ENCODE measurements at regions not wholly inside any gene's neighbourhood (a gene's known extent, or its start where the extent isn't known, plus 50 kb on each side); places are given as distances from the start of the nearest gene placed in this dataset.

DNA sequence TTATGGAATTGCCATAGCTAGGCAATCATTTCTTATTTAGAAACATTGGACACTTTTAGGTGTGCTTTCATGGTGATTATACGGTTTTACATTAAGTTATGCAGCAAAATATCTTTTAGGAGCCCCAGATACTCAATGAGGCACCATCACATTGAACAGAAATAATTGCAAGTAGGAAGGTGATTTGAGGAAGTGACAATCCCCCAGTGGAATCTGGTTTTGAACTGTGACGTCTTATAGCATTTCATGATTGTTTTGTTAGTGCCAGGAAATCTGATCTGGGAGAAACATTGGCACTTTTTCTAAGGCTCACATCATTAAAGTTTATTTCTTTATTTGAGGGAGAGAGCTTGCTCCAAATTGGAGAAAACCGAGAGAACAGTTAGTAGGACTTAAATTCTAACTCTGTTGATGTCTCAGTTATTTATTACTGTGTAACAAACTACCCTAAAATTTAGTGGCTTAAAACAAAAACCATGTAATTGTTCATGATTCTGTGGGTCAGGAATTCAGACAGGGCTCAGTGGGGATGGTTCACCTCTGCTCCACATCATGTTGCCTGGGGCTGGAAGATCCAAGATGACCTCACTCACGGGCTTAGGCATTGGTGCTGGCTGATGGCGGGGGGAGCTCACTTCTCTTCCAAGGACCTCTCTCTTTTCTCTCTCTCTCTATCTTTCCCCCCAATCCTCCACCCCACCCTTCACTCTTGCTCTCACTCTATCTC is 78.2 kb upstream of the STEAP1B start:
- Mint-ChIP-seq H3K27ac (no peak overlapping the region), H3K4me3 (no peak overlapping the region), H3K4me1 (no peaks in the 10 kb centered on the region), H3K27me3 (peaks cover 23% of the 10 kb centered on the region), H3K9me3 (no peaks in the 10 kb centered on the region), H3K36me3 (ENCODE audit: low read depth) (no peaks in the 10 kb centered on the region)
- ATAC-seq (replicated peaks), result no peak

GRCh38 chr7:22577470-22578001 is 77.5 kb upstream of the STEAP1B start:
- Mint-ChIP-seq H3K36me3 (ENCODE audit: low read depth) (no peaks in the 10 kb centered on the region), H3K9me3 (no peaks in the 10 kb centered on the region), H3K27ac (no peak overlapping the region), H3K4me1 (no peaks in the 10 kb centered on the region), H3K4me3 (no peak overlapping the region), H3K27me3 (peaks cover 28% of the 10 kb centered on the region)
- ATAC-seq (replicated peaks), result no peak

DNA sequence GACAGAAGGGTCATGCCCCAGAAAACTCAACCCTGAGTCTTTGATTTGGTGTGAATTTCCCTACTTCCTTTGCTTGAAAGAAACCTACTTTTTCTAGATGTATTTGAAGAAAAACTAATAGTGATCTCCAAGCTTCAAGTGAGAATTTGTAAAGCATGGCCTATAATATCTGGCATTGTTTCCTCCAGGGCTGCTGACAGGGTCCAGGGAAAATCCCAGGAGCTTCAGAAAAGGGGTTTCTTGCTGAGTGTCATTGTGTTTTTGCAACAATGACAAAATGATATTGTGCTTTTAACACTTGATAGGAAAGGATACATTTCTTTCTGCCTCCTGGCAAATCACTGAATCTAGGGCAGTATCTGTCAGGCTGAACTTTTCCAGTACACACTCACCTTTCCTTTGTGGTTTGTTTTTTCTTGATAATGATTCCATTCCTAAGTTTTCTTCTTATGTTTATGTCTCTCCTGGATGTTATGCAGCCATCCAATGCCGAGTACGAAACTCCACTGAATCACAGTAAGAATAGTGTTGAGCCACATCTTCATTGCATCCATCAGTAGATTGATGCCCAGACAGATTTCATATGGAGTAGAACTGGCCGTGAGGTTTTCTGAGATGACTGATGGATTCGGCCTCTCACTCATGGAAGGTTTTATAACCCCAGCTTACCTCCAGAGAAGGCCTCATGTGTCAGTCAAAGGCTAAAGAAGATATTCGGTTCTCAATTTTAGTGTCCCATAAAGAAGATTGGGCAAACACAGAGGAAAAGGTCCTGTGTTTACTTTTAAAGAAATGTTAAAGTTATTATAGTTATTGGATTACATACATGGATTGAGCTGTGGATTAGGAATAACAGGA is 76.9 kb upstream of the STEAP1B start:
- Mint-ChIP-seq H3K27ac (no peak overlapping the region), H3K9me3 (no peaks in the 10 kb centered on the region), H3K27me3 (peaks cover 30% of the 10 kb centered on the region), H3K4me3 (no peak overlapping the region), H3K4me1 (no peaks in the 10 kb centered on the region), H3K36me3 (ENCODE audit: low read depth) (no peaks in the 10 kb centered on the region)
- ATAC-seq (replicated peaks), result no peak

DNA sequence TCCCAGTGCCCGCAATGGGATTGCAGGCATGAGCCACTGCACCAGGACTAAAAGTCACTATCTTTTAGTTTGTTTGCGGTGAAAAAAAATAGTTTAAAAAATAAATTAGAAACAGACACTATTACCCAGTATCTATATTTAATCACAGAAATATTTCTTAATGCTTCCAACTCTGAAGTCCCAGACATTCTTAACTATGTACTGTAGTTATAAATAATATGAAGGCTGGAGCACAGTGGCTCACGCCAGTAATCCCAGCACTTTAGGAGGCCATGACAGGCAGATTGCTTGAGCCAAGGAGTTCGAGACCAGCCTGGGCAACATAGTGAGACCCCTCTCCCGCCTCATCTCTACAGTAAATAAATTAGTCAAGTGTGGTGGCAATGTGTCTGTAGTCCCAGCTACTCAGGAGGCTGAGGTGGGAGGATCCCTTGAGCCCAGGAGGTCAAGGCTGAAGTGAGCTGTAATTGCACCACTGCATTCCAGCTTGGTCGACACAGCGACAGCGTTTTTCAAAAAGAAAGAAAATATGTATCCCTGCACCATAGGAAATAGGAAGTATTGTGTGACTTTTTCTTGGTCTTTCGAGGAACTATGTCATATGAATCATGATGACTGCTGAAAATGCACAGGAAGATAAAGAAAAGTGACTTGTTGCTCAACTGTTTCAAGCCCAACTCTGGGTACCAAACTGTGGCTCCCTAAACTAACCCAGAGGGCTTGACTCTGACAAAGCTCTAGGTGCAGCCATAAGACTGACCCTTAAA is 74.9 kb upstream of the STEAP1B start:
- H3K36me3 Mint-ChIP-seq (ENCODE audit: low read depth), result no peaks in the 10 kb centered on the region
- H3K4me1 Mint-ChIP-seq, result no peaks in the 10 kb centered on the region
- ATAC-seq (replicated peaks), result no peak
- H3K27ac Mint-ChIP-seq, result no peak overlapping the region
- no peak overlapping the region for H3K4me3 Mint-ChIP-seq
- H3K27me3 Mint-ChIP-seq, result peaks cover 31% of the 10 kb centered on the region
- no peaks in the 10 kb centered on the region for H3K9me3 Mint-ChIP-seq

GRCh38 chr7:22572937-22573336 is 72.9 kb upstream of the STEAP1B start:
- H3K27me3 Mint-ChIP-seq, result peaks cover 39% of the 10 kb centered on the region
- no peak overlapping the region for H3K27ac Mint-ChIP-seq
- H3K9me3 Mint-ChIP-seq, result no peaks in the 10 kb centered on the region
- no peaks in the 10 kb centered on the region for H3K4me1 Mint-ChIP-seq
- H3K4me3 Mint-ChIP-seq, result no peak overlapping the region
- H3K36me3 Mint-ChIP-seq (ENCODE audit: low read depth), result no peaks in the 10 kb centered on the region
- no peak for ATAC-seq (replicated peaks)

DNA sequence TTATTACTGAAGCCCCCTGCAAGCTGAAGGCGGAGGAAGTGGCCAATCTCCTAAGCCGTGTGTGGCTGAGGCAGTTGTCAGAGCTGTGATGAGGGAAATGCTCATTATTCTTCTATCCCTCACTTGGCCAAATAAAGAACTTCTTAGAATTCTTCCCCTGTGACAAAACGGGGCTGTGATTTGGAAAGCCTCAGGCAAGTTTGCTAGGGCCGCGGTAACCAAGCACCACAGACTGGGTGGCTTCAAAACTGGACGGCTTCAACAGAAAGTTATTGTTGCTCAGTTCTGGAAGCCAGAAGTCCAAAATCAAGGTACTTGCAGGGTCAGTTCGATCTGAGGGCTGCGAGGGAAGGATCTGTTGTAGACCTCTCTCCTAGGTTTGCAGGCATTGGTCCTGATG is 72.3 kb upstream of the STEAP1B start:
- Mint-ChIP-seq H3K27me3 (peaks cover 41% of the 10 kb centered on the region), H3K36me3 (ENCODE audit: low read depth) (no peaks in the 10 kb centered on the region), H3K4me1 (no peaks in the 10 kb centered on the region), H3K27ac (no peak overlapping the region), H3K4me3 (no peak overlapping the region), H3K9me3 (no peaks in the 10 kb centered on the region)
- ATAC-seq (replicated peaks), result no peak

- no peak overlapping the region for H3K27ac Mint-ChIP-seq
- peaks cover 42% of the 10 kb centered on the region for H3K27me3 Mint-ChIP-seq
- no peaks in the 10 kb centered on the region for H3K9me3 Mint-ChIP-seq
- H3K36me3 Mint-ChIP-seq (ENCODE audit: low read depth), result no peaks in the 10 kb centered on the region
- H3K4me1 Mint-ChIP-seq, result no peaks in the 10 kb centered on the region
- H3K4me3 Mint-ChIP-seq, result no peak overlapping the region
- ATAC-seq (replicated peaks), result no peak
These were observed 71.8 kb upstream of the STEAP1B start for GRCh38 chr7:22571766-22572165.

DNA sequence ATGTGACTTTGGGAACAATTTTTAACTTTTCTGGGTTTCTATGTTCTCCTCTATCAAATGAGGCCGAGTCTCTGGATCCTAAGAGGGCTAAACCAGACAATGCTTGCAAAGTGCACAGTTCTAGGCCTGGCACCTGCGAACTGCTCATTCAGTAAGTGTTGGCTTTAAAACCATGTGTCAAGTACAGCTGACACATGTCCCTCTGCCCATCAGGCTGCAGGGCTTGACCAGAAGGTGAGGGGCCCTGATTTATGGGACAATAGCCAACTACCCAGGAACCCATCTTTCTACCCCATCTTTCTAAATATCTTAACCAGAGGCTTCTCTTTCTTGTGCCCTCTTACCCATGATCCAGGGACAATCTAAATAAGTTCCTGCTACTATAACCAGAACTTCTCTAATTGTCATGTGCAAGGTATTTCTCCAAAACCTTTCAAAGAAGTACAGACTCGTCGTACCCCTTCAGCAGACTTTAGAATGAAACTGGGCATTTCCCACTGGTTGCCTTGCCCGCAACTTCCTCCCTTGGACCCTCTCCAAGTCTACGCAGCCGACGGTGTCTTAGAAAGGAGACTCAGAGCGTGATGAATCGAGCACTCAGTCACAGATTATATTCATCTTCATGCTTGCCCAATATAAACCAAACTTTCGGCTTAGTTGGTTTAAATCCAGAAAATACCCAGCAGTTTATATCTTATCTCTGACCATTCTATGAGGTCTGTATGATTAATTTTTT is 69.8 kb upstream of the STEAP1B start:
- Mint-ChIP-seq H3K9me3 (no peaks in the 10 kb centered on the region), H3K27me3 (peaks cover 50% of the 10 kb centered on the region), H3K27ac (no peak overlapping the region), H3K36me3 (ENCODE audit: low read depth) (no peaks in the 10 kb centered on the region), H3K4me3 (no peak overlapping the region), H3K4me1 (peaks cover 15% of the 10 kb centered on the region)
- no peak for ATAC-seq (replicated peaks)

DNA sequence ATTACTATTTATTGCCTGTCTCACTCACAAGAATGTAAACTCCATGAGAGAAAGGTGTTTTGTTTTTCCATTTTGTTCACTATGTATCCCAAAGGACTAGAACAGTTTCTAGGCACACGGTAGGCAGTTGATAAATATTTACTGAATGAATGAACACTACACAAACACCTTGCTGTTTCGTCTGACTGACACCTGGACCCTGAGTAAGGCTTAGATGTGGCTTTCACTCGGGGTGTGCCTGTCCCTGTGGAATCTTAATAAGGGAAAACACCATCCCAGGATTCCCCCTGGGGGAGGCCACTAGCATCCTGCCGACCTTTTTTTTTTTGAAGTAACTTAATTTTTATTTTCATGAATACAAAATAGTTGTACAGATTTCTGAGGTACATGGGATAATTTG is 66.6 kb upstream of the STEAP1B start:
- H3K4me1 Mint-ChIP-seq, result peaks cover 28% of the 10 kb centered on the region
- H3K27me3 Mint-ChIP-seq, result peaks cover 43% of the 10 kb centered on the region
- no peaks in the 10 kb centered on the region for H3K9me3 Mint-ChIP-seq
- H3K27ac Mint-ChIP-seq, result no peak overlapping the region
- H3K4me3 Mint-ChIP-seq, result no peak overlapping the region
- no peak for ATAC-seq (replicated peaks)
- no peaks in the 10 kb centered on the region for H3K36me3 Mint-ChIP-seq (ENCODE audit: low read depth)

DNA sequence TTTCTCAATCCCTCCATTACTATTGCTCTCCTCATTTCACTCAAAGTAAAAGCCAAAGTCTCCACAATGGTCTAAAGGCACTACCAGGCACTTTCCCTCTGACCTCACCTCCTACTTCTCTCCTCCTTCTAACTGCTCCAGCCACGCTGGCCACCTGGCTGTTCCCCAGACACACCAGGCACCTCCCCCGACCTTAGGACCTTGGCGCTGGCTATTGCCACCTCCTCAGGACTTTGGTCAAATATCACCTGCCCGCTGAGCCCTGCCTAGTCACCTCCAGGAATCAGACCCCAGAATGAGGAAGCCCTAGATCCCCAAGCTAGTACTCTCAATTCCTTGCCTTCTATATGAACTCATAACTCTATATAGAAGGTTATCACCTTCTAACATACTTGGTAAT is 66.2 kb upstream of the STEAP1B start:
- H3K9me3 Mint-ChIP-seq, result no peaks in the 10 kb centered on the region
- peak overlapping the region; percentile 72 for H3K4me3 Mint-ChIP-seq
- H3K27ac Mint-ChIP-seq, result peak overlapping the region; percentile 48
- H3K36me3 Mint-ChIP-seq (ENCODE audit: low read depth), result no peaks in the 10 kb centered on the region
- ATAC-seq (replicated peaks), result no peak
- H3K4me1 Mint-ChIP-seq, result peaks cover 28% of the 10 kb centered on the region
- H3K27me3 Mint-ChIP-seq, result peaks cover 41% of the 10 kb centered on the region

DNA sequence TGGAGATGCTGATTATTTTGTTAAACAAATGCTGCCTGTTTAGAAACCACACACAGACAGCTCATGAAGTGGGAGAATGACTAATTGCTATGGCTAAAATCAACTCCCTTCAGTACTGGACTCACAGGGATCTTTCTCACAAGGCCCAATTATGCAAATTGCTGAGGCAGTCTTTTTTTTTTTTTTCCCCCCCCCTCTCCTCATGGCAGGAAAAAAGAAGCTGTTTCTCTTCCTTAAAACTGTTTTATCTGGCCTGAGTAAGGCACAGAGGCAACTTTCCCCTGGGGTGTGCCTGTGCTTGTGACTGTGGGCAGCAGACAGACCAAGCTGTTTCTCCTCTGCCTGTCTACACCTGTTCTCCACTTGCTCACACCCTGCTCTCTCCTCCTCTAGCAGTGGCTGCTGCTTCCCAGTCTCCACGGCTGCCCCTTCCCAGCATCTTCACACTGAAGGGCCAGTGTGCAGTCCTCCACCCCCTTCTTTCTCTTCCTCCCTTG is 65.4 kb upstream of the STEAP1B start:
- no peaks in the 10 kb centered on the region for H3K36me3 Mint-ChIP-seq (ENCODE audit: low read depth)
- H3K9me3 Mint-ChIP-seq, result no peaks in the 10 kb centered on the region
- ATAC-seq (replicated peaks), result peak; percentile 62
- peak overlapping the region; percentile 72 for H3K4me3 Mint-ChIP-seq
- peak overlapping the region; percentile 48 for H3K27ac Mint-ChIP-seq
- peaks cover 28% of the 10 kb centered on the region for H3K4me1 Mint-ChIP-seq
- peaks cover 41% of the 10 kb centered on the region for H3K27me3 Mint-ChIP-seq

DNA sequence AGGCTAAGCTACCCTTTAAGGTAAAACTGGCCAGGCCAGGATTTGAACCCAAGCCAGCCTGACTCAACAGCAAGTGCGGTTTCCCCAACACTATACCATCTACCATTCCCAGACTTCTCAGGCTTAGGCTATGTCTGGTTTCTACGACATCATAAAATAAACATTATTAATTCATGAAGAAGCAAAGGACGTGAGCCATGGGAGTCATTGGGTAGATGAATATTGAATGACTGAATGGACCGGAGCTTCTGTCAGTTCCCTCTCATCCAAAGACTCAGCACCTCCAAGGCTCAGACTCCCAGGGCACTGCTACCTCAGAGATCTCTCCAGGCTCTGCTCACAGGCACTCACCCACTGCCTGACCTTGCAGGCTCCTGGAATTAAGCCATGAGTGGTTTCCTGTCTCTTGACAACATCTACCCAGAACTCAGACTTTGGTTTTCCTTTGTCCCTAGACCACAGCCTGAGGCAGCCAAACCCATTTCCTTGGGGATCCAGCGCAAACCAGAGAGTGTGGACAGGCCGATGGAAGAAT is 64.6 kb upstream of the STEAP1B start:
- Mint-ChIP-seq H3K4me3 (peak overlapping the region; percentile 72), H3K4me1 (peaks cover 28% of the 10 kb centered on the region), H3K27me3 (peaks cover 38% of the 10 kb centered on the region), H3K27ac (no peak overlapping the region), H3K9me3 (no peaks in the 10 kb centered on the region), H3K36me3 (ENCODE audit: low read depth) (no peaks in the 10 kb centered on the region)
- ATAC-seq (replicated peaks), result peak; percentile 25

DNA sequence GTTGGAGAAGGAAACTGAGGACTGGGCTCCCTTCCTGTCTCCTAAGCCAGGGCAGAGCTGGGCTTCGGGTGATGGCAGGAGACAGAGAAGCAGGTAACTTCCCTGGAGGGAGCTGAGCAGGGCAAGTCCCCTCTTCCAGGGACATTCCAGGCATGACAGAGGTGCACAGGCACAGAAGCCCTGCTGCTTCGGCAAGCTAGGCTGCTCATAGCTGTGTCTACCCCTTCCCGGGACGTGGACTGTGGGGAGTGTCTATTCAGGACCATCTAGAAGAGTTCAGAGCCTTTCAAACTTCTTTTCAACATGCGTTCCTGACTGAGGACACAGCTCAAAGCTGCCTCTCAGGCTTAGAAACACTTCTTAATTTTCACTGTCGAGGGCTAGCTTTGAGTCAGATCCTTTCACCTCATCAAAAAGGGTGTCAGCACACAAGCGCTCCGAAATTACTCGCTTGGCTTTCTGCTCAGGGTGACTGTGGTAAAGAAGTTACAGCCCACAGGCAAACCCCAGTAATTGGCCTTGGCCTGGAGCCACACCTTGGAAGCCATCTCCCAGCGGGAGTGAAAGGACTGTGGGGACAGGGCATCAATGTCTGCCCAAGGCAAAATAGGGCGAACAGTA is 63.7 kb upstream of the STEAP1B start:
- peak; percentile 77 for ATAC-seq (replicated peaks)
- H3K9me3 Mint-ChIP-seq, result no peaks in the 10 kb centered on the region
- no peak overlapping the region for H3K27ac Mint-ChIP-seq
- peaks cover 28% of the 10 kb centered on the region for H3K4me1 Mint-ChIP-seq
- H3K36me3 Mint-ChIP-seq (ENCODE audit: low read depth), result no peaks in the 10 kb centered on the region
- H3K4me3 Mint-ChIP-seq, result peak overlapping the region; percentile 72
- peaks cover 35% of the 10 kb centered on the region for H3K27me3 Mint-ChIP-seq
